Spleen (tissue), 7 donors: ENCODE measurements at regions not wholly inside any gene's neighbourhood (a gene's known extent, or its start where the extent isn't known, plus 50 kb on each side); places are given as distances from the start of the nearest gene placed in this dataset.

ENCODE experiments used
- CTCF ChIP-seq, 11 experiments: fragments of 200-600 bp in 7 of 11; fragments of 450-650 bp in 4 of 11; sonication (generic) in 4 of 11; IDR thresholded peaks in 8 of 11; conservative IDR thresholded peaks in 3 of 11; 1 replicate in 7 of 11; 2 replicates in 4 of 11; pipeline versions ENCODE4 v1.4.0 to v1.8.0; 2016 to 2021; ENCODE audit warnings: antibody characterized with exemption in 11 of 11, inconsistent platforms in 4 of 11, mild to moderate bottlenecking in 1 of 11
- POLR2A ChIP-seq, 3 donors: fragments of 450-650 bp; IDR thresholded peaks; one replicate each; pipeline ENCODE4 v1.5.1; 2017; ENCODE audit warnings: antibody characterized with exemption in 3 of 3, mild to moderate bottlenecking in 1 of 3
- donor health status: DM: no; HTN: no; CAD: no; lungs with moderate emphysema.
- donor health status: DM: no; HTN: no; CAD: no.
- donor health status: DM: no; HTN: no; CAD: no.

GRCh38 chr12:59027199-59027598 is 106.9 kb upstream of the LRIG3 start:
- no peak for TF ChIP-seq CTCF (IDR thresholded peaks at IDR 0.05 in 8 of 11, conservative IDR thresholded peaks at IDR 0.05 in 3 of 11)
- no peak for TF ChIP-seq POLR2A (IDR thresholded peaks at IDR 0.05)
